WI38 (cell line): ENCODE measurements at regions not wholly inside any gene's neighbourhood (a gene's known extent, or its start where the extent isn't known, plus 50 kb on each side); places are given as distances from the start of the nearest gene placed in this dataset.

Source experiments
- H3K4me3 ChIP-seq: 2 replicates; pipeline ENCODE4 v1.5.1; 2011; ENCODE audit warnings: low read depth, mild to moderate bottlenecking, control low read depth, low read length
- TF ChIP-seq, protein P1 (sequence below): IDR thresholded peaks from 2 replicates; pipeline ENCODE4 v1.5.1; 2012; ENCODE audit warnings: low read depth, mild to moderate bottlenecking, control low read depth, low read length

DNA sequence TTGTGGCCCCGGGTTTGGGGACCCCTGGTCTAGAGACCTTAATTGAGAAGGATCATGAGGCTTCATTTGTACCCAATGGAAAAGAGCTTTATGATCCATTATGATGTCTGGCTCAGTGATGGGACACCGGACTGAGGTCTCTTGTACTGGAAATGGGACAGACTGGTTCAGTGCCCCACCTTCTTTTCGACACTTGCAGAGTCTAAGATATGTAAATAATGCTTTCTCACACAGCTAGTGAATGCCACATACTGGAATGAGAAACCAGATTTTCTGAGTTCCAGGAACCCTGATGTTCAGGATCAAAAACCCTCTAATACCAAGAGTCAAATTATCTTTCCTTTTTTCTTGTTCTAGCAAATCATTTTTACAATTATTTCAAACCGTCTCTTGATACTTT is 116.3 kb upstream of the ARPP21 start:
- TF ChIP-seq, protein P1, sequence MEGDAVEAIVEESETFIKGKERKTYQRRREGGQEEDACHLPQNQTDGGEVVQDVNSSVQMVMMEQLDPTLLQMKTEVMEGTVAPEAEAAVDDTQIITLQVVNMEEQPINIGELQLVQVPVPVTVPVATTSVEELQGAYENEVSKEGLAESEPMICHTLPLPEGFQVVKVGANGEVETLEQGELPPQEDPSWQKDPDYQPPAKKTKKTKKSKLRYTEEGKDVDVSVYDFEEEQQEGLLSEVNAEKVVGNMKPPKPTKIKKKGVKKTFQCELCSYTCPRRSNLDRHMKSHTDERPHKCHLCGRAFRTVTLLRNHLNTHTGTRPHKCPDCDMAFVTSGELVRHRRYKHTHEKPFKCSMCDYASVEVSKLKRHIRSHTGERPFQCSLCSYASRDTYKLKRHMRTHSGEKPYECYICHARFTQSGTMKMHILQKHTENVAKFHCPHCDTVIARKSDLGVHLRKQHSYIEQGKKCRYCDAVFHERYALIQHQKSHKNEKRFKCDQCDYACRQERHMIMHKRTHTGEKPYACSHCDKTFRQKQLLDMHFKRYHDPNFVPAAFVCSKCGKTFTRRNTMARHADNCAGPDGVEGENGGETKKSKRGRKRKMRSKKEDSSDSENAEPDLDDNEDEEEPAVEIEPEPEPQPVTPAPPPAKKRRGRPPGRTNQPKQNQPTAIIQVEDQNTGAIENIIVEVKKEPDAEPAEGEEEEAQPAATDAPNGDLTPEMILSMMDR, result no peak
- H3K4me3 ChIP-seq, result no peak overlapping the region

DNA sequence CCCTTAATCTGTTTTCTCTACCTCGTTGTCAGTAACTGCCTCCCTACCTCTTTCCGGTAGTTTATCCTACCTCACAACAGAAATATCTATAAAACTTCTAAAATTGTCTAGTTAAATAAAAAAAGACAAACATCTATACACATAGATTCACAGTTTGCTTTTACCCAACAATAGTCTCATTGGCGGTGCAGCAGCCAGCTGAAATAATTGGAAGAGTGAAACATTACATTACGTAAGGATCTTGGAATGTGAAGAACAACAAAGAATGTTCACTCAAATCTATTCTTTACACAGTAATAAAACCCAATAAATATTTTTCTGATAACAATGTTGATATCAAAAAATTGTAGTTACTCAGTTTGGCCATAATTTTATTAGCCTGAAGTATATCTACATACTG is 115.5 kb upstream of the ARPP21 start:
- no peak overlapping the region for H3K4me3 ChIP-seq
- TF ChIP-seq, protein P1, result no peak

DNA sequence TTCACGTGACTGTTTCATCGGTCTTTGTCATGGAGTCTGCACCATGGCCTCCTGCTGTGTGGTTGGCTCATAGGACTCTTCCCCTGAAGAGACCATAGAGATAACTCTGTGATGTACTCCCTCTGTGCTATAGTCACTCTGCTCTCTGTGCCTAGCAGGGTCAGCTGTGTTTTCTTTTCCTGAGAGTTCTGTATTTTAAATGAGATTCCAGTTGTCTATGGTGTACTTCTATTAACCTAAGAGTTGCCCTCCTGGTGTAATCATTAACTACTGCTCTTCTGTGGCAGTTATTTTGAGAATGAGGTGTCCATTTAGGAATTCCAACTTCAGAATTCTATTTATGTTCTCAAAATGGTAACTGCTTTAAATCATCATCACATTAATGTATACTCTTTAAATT is 114.5 kb upstream of the ARPP21 start:
- H3K4me3 ChIP-seq, result no peak overlapping the region
- TF ChIP-seq, protein P1, result no peak

DNA sequence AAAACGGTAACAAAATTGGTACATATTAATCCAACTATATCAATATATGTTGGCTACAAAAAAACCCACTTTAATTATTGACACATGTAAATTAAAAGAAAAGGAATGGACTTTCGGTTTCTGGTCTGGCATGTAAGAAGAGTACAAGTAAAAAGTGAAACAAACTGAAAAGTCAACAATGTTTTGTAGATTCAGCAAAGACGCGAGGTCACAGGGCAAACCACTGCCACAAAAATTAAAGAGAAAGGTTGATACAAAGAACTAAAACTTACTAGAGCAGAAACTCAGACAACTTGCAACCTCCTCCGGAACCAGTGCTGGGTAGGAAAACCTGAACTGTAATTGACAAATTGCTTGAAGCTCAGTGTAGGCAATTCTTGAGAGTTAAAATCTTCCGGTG is 110.6 kb upstream of the ARPP21 start:
- no peak overlapping the region for H3K4me3 ChIP-seq
- TF ChIP-seq, protein P1, result no peak

DNA sequence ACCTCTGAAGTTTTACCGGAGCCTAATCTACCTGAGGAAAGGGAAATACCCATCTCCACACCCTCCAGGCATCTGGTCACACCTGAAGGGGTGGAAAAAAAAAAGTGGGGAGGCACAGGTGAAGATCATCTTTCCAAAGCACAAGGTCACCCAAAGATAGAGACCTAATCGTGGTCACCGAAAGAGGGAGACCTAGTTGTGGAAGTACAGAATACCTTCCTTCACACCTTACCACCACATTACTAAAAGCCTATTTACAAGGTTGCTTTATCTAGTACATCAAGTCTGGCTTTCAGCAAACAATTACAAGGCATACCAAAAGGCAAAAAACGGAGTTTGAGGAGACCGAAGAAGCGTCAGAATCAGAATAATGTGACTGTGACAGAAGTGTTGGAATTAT is 110.0 kb upstream of the ARPP21 start:
- no peak overlapping the region for H3K4me3 ChIP-seq
- TF ChIP-seq, protein P1, result no peak

DNA sequence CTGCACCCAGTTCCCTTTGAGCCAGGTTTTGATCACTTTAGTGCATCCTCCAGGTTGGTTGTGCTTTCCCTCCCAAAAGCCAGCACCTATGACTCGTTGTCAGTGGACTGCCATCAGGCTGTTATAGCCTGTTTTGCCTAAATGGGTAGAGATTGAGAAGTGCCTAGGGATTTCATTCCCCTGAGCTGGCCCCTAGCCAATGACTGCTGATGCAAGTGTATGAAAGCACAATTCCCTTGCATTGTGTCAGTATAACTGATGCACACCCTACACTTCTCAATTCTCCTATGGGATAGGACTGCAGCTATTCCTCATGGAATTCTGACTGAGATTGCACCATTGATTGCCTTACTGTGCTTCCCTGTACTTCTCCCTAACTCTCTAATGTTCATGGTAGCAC is 102.1 kb upstream of the ARPP21 start:
- TF ChIP-seq, protein P1, result no peak
- H3K4me3 ChIP-seq, result no peak overlapping the region

DNA sequence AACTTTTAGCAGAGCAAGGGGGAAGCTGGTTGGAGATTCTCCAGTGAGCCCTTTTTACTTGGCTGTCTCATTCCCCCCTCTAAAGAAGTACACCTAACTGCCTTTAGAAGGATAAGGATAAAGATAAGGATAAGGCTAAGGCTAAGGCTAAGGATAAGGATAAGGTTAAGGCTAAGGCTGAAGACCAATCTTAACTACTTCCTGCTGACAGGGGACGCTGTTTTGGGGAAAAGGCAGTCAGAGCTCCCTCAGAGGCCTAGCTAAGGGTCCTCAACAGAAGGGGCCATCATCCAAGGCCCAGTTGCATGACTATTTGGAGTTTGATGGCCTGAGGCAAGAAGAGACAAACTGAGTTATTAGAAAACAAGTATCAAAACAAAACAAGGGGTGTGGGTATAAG is 94.3 kb upstream of the ARPP21 start:
- H3K4me3 ChIP-seq, result no peak overlapping the region
- TF ChIP-seq, protein P1, result no peak
